ENCODE measurements at regions not wholly inside any gene's neighbourhood (a gene's known extent, or its start where the extent isn't known, plus 50 kb on each side); places are given as distances from the start of the nearest gene placed in this dataset.

GRCh38 chr18:78818495-78818894 is 161.1 kb upstream of the SALL3 start:
- TF ChIP-seq, protein P1, sequence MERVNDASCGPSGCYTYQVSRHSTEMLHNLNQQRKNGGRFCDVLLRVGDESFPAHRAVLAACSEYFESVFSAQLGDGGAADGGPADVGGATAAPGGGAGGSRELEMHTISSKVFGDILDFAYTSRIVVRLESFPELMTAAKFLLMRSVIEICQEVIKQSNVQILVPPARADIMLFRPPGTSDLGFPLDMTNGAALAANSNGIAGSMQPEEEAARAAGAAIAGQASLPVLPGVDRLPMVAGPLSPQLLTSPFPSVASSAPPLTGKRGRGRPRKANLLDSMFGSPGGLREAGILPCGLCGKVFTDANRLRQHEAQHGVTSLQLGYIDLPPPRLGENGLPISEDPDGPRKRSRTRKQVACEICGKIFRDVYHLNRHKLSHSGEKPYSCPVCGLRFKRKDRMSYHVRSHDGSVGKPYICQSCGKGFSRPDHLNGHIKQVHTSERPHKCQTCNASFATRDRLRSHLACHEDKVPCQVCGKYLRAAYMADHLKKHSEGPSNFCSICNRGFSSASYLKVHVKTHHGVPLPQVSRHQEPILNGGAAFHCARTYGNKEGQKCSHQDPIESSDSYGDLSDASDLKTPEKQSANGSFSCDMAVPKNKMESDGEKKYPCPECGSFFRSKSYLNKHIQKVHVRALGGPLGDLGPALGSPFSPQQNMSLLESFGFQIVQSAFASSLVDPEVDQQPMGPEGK (CRISPR knock-in tag; IDR thresholded peaks at IDR 0.05; ENCODE audit: borderline replicate concordance) = no peak
- TF ChIP-seq RARB (CRISPR knock-in tag; IDR thresholded peaks at IDR 0.05) (no peak), CSRNP3 (CRISPR knock-in tag; IDR thresholded peaks at IDR 0.05) (no peak), ZNF8 (CRISPR knock-in tag; IDR thresholded peaks at IDR 0.05) (no peak), ZNF565 (CRISPR knock-in tag; conservative IDR thresholded peaks at IDR 0.05; ENCODE audit: low read depth) (no peak), ARNTL (CRISPR knock-in tag; IDR thresholded peaks at IDR 0.05; ENCODE audit: borderline replicate concordance, low read depth) (no peak), ZFP3 (CRISPR knock-in tag; IDR thresholded peaks at IDR 0.05) (no peak), CSDC2 (CRISPR knock-in tag; IDR thresholded peaks at IDR 0.05) (no peak), CREB5 (CRISPR knock-in tag; IDR thresholded peaks at IDR 0.05; ENCODE audit: low read depth) (no peak), ZC3H10 (CRISPR knock-in tag; IDR thresholded peaks at IDR 0.05) (no peak), BACH2 (CRISPR knock-in tag; IDR thresholded peaks at IDR 0.05; ENCODE audit: borderline replicate concordance) (no peak)
